ENCODE measurements at regions not wholly inside any gene's neighbourhood (a gene's known extent, or its start where the extent isn't known, plus 50 kb on each side); places are given as distances from the start of the nearest gene placed in this dataset.

DNA sequence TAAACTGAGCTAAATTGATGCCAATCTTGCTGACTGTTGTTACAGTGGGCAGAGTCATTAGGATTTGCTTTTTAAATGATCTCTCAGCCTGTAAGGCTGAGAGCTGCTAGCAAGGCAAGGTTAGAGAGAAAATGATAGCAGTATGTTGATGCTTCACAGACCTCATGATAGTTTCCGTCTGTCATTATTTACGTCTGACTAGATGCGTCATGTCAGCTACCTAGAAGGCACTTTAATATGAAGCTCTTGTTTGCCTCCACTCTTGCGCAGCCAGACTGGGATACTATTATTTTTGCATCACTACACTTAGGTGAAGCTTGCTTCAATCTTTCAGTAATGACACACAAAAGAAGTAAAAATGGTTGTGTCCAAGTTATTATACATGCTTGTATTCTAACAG, 313.8 kb downstream of the LNPK start:
- TF ChIP-seq POLR2AphosphoS5 (IDR thresholded peaks at IDR 0.05; ENCODE audit: low read depth, low read length) = no peak
- no peak for TF ChIP-seq CBX5 (IDR thresholded peaks at IDR 0.05; ENCODE audit: low read depth, low read length)
- TF ChIP-seq CTCF (IDR thresholded peaks at IDR 0.05; ENCODE audit: control extremely low read depth in 1 of 3, insufficient read depth in 1 of 3, low read depth in 1 of 3, low read length in 3 of 3) = no peak
- TF ChIP-seq YY1 (IDR thresholded peaks at IDR 0.05; ENCODE audit: low read depth, low read length) = no peak
- no peak for TF ChIP-seq CHD2 (IDR thresholded peaks at IDR 0.05; ENCODE audit: low read length)
- TF ChIP-seq RNF2 (IDR thresholded peaks at IDR 0.05; ENCODE audit: borderline replicate concordance, low read depth, low read length, missing control alignments, poor library complexity, severe bottlenecking) = no peak

All from H1 (cell line).